Fibroblast of skin of back (primary cell): ENCODE measurements at regions not wholly inside any gene's neighbourhood (a gene's known extent, or its start where the extent isn't known, plus 50 kb on each side); places are given as distances from the start of the nearest gene placed in this dataset.
"Not testable (repeated sequence)": the region's sequence is repeated elsewhere in the genome, so short reads cannot be mapped to it uniquely, and the experiment has no call there.

ENCODE experiments used
- DNase-seq: peaks from one replicate; pipeline ENCODE4 v3.0.0-alpha.2; 2013

DNA sequence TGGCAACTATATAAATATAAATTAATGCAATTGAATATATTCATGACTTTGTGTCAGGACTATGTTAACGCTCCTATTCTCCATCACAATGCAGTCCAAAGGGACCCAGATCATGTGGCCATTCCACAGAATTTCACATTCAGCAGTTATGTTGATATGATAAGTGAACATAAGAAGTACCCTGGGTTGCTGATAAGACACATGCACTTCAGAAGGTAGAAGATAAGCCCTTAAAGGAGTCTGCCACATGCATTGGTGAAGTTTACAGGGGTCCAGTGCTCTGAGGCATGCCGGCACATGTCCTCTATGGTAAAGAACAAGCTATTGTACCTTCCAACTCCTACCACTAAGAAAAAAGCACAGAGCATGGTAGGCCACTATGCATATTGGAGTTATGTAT, 76.4 kb downstream of the PHAX start:
- no peak for DNase-seq

DNA sequence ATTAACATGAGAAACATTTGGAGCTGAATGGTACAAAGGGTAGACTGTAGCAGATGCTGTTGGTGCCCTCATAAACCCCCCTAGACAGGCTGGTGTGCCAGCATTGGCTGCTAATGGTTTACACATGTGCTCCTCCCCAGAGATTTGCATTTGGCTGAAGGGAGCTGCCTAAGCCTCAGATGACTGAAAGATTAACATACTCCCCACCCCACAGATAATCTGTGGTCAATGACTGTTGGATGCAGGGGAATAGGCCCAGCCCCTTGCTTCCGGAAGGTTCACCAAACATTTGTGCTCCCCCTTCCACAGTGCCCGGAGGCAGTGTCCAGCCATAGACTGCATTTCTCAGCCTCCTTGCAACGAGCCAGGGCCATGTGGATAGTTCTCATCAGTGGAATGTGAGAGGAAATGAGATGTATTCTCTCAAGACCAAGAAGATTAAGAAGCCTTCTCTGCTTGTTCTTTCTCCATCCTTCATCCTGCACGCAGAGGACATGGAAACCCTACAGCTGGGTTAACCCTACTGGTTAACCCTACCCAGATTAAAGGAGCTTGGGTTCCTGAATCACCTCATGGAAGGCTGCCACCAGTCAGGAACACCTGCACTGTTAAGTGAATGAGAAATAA, 79.6 kb downstream of the PHAX start:
- peak; percentile 80 for DNase-seq

GRCh38 chr5:126681314-126681713, 80.6 kb downstream of the PHAX start:
- DNase-seq = not testable (repeated sequence)

- no peak for DNase-seq
Observed at GRCh38 chr5:126681970-126682369, 81.2 kb downstream of the PHAX start.

DNA sequence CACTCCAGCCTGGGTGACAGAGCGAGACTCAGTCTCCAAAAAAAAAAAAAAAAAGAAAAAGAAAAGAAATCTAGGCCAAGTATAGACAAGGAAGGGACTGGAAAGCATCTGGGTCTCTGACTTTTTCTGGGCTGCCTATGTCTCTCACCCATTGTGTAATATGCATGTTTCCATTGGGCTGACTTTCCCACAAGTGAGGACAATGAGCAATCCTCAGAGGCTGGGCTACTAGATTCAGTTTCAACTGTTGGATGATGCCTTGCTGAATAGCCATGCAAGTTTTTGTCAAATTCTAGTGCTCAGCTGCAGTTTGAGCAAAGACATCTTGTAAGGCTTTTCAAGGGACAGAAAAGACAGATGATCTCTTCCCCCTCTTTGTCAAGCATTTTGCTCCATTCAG, 82.1 kb downstream of the PHAX start:
- DNase-seq = no peak

DNA sequence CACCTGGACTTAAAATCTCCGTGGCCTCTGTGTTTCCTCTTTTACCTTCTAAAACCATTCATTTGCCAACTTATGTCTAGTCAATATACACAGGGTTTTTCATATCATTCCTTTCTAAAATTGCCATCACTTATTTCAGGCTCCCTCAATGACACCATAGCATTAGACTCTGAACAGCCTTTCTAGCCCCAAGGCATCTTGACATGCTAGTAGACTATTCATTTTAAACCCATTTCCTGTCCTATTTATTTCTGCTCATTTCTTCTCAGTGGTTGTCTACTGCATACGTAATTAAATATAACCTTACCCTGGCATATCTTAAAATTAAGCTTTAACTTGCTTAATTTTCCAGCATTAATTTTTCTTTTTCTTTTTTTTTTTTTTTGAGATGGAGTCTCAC, 83.2 kb downstream of the PHAX start:
- no peak for DNase-seq

DNA sequence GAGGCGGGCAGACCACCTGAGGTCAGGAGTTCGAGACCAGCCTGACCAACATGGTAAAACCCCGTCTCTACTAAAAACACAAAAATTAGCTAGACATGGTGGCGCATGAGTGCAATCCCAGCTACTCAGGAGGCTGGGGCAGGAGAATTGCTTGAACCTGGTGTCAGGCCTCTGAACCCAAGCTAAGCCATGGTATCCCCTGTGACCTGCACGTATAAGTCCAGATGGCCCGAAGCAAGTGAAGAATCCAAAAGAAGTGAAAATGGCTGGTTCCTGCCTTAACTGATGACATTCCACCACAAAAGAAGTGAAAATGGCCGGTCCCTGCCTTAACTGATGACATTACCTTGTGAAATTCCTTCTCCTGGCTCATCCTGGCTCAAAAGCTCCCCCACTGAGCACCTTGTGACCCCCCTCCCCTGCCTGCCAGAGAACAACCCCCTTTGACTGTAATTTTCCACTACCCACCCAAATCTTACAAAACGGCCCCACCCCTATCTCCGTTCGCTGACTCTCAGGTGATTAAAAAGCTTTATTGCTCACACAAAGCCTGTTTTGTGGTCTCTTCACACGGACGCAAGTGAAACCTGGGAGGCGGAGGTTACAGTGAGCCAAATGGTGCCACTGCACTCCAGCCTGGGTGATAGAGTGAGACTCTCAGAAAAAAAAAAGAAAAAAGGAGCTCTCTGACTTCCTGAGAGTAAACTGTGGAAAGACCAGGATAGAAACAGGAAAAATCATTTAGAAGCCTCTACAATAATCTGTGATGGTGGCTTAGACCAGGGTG, 84.1 kb downstream of the PHAX start:
- not testable (repeated sequence) for DNase-seq

DNA sequence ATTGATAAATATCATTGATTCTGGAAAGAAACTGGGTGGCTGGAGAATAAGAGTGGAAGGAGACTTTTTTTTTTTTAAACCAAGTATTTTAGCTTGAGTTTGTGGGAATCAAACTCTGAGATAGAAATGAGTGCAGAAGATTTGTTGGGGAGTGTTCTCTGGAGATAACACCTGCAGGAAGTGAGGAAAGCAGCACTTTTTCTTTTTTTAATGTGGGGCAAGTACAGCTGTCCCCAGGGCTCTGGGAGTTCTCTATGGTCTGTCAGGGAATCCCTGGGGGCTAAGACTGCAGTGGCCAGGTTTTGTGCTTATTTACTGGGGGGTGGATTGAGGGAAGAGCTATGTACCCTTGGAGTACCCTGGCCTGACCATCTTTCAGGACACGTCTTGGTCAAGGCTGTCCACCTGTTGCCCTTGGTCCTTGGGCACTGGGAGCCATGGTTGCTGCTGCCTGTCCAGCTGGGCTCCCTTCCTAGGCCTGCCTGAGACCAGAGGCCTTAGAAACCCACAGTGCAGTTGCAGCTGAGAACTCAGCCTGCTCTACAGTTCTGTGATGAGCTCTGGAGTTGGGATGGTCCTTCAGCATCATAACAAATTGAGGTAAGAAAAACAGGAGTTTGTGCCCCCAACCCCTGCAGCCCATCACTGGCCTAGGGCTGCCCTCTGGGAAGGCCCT, 85.8 kb downstream of the PHAX start:
- no peak for DNase-seq

GRCh38 chr5:126692971-126693370, 84.0 kb upstream of the LMNB1 start:
- no peak for DNase-seq

- no peak for DNase-seq
Observed at GRCh38 chr5:126693806-126694205, 83.1 kb upstream of the LMNB1 start.

GRCh38 chr5:126694403-126694802, 82.5 kb upstream of the LMNB1 start:
- no peak for DNase-seq

- no peak for DNase-seq
Observed at GRCh38 chr5:126695091-126695490, 81.8 kb upstream of the LMNB1 start.

DNA sequence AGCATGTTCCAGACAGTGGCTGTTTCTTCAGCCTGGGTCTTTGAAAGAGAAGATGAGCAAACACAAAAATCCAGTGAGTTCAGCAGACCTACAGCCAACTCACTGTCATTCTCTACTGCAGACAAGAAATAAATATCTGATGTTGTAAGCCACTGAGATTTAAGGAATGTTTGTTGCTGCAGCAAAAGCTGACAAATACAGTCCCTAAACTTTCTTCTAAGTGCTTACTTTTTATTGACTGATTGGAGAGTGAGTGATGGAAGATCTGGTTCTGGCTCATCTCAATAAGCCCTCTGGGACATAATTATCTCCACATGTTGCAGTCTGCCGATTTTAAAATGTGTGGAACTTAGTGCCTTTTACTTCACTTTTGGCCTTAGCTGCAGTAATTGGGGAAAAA, 69.9 kb upstream of the LMNB1 start:
- DNase-seq = no peak

DNA sequence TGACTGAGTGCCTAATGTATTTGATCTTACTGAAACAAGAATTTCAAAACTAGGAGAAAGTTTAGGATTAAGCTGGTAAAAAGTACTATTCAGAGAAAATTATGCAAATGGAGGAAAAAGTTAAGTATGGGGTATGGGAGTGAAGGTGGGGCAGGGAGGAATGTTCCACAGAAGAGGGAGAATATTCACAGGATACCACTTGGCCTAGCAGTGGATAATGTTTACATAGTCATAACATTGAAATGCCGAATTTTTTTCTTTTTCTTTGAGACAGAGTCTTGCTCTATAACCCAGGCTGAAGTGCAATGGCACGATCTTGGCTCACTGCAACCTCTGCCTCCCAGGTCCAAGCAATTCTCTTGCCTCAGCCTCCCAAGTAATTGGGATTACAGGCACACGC, 61.2 kb upstream of the LMNB1 start:
- DNase-seq = no peak

DNA sequence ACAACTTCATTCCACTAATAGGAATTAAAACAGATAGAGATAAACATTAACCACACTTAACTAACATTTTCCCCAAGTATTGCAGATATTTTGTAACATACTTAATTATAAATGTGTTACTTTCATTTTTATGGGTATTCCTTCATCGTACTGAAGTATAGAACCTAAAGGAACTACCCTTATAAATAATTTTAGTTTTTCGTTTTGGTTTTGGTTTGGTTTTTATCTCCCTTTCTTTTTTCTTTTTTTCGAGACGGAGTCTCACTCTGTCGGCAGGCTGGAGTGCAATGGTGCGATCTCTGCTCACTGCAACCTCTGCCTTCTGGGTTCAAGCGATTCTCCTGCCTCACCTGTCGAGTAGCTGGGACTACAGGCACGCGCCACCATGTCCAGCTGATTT, 60.1 kb upstream of the LMNB1 start:
- no peak for DNase-seq

- DNase-seq = peak; percentile 30
Observed at GRCh38 chr5:126718236-126718868, 58.6 kb upstream of the LMNB1 start.

DNA sequence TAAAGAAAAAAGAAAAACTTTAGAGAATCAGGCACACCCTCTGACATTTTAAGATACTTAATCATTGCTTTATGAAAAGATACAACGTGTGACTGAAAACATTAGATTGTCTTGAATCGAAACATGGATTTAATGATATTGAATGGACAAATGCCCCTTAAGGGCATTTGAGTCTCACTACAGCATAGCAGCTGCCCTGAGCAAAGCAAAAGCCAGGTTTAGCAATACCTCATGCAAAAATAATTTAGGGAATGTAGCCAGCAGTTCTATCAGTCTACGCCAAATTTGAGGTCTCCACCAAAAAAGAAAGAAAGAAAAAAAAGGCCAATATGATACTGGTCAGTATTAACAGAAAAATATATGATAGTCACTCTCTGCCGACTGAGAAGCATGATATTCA, 56.6 kb upstream of the LMNB1 start:
- no peak for DNase-seq

- DNase-seq = peak; percentile 7
Observed at GRCh38 chr5:126723643-126724042, 53.3 kb upstream of the LMNB1 start.
